ENCODE measurements at regions not wholly inside any gene's neighbourhood (a gene's known extent, or its start where the extent isn't known, plus 50 kb on each side); places are given as distances from the start of the nearest gene placed in this dataset.
"Not testable (repeated sequence)": the region's sequence is repeated elsewhere in the genome, so short reads cannot be mapped to it uniquely, and the experiment has no call there.

DNA sequence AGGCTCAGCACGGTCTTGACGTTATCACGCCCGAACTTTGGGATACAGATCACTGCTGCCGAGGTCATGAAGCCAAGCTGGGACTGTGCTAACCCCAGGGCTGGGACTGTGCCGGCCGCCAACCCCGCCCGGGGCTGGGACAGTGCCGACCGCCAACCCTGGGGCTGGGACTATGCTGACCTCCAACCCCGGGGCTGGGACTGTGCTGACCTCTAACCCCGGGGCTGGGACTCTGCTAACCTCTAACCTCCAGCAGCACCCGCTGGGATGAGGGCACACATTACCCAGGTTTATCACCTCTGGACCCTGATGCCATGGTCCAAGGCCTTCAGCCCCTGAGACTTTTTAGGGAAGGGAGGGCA is 129.7 kb downstream of the IGLL1 start:
- H3K4me3 ChIP-seq (replicated peaks in 1 of 3; ENCODE audit: low read depth in 2 of 3, low read length in 3 of 3), result no peak overlapping the region
- Mint-ChIP-seq H3K9me3 (peaks cover 16 to 26% (median 23%) of the 10 kb centered on the region in 7 donors), H3K36me3 (no peaks in the 10 kb centered on the region), H3K27ac (no peak overlapping the region), H3K27me3 (ENCODE audit: low read depth in 3 of 3) (peaks cover 0 to 2% (median 1%) of the 10 kb centered on the region in 3 donors), H3K4me3 (no peak overlapping the region), H3K4me1 (no peaks in the 10 kb centered on the region)
- H3K79me2 ChIP-seq (ENCODE audit: insufficient read depth, low read length), result no peaks in the 10 kb centered on the region
- no peak for DNase-seq
- intact Hi-C loops (cut with micrococcal nuclease), result no loop called here
- H2AFZ ChIP-seq (ENCODE audit: insufficient read depth, low read depth, low read length, poor library complexity, severe bottlenecking), result no peak overlapping the region
- TF ChIP-seq, protein P1, sequence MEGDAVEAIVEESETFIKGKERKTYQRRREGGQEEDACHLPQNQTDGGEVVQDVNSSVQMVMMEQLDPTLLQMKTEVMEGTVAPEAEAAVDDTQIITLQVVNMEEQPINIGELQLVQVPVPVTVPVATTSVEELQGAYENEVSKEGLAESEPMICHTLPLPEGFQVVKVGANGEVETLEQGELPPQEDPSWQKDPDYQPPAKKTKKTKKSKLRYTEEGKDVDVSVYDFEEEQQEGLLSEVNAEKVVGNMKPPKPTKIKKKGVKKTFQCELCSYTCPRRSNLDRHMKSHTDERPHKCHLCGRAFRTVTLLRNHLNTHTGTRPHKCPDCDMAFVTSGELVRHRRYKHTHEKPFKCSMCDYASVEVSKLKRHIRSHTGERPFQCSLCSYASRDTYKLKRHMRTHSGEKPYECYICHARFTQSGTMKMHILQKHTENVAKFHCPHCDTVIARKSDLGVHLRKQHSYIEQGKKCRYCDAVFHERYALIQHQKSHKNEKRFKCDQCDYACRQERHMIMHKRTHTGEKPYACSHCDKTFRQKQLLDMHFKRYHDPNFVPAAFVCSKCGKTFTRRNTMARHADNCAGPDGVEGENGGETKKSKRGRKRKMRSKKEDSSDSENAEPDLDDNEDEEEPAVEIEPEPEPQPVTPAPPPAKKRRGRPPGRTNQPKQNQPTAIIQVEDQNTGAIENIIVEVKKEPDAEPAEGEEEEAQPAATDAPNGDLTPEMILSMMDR (IDR thresholded peaks at IDR 0.05), result no peak
- H4K20me1 ChIP-seq (ENCODE audit: insufficient read depth, low read length), result no peaks in the 10 kb centered on the region
- H3K36me3 ChIP-seq (replicated peaks in 1 of 2; ENCODE audit: control insufficient read depth in 1 of 2, insufficient read depth in 2 of 2, low read length in 2 of 2), result no peaks in the 10 kb centered on the region
- H3K27me3 ChIP-seq (ENCODE audit: control insufficient read depth in 2 of 2, insufficient read depth in 2 of 2, low read length in 2 of 2), result no peaks in the 10 kb centered on the region
- peaks cover 11 to 29% of the 10 kb centered on the region in 2 donors for H3K9me3 ChIP-seq (replicated peaks in 1 of 2; ENCODE audit: control insufficient read depth in 1 of 2, insufficient read depth in 1 of 2, low read length in 2 of 2)
- 94% methylated on average over 13 of the region's 14 CpGs for WGBS (ENCODE audit: insufficient coverage)
- no peaks in the 10 kb centered on the region for H3K4me1 ChIP-seq (ENCODE audit: control insufficient read depth in 1 of 2, insufficient read depth in 2 of 2, low read length in 2 of 2)
- H3K4me2 ChIP-seq (replicated peaks; ENCODE audit: extremely low read depth, low read length, poor library complexity, severe bottlenecking), result no peak overlapping the region
- H3K27ac ChIP-seq (ENCODE audit: low read depth in 1 of 2, low read length in 2 of 2), result no peak overlapping the region
- H3K9ac ChIP-seq (ENCODE audit: insufficient read depth, low read length, poor library complexity, severe bottlenecking), result no peak overlapping the region

DNA sequence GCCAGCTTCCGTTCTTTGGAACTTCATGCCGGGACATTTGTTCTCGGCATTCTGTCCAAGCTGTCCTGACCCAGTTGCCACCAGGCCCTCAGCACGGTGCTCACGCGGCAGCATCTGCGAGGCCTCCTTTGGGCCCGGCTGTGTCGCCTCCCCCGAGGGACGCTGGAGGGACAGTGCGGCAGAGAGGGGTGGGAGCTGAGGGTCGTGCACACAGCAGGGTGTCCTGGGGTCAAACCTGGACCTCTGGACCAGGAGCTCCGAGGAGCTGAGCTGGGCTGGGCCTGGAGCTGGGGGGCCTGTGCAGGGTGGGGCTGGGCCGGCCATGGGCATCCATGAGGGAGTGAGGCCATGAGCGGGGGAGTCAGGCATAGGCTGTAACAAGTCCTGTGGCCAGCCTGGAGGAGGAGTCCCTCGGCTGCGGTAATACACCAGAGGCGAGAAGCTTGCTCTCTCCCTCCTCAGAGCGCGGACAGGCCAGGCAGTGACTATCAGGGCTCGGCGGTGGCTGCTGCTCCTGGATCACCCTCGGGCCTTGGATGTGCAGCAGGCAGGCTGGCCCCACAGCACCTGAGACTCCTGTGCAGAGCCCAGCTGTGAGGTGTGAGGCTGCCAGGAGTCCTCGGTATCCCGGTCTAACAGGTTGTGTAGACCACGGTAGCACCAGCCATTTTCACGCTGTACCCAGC is 130.2 kb downstream of the IGLL1 start:
- intact Hi-C loops (cut with micrococcal nuclease), result not testable (repeated sequence)

DNA sequence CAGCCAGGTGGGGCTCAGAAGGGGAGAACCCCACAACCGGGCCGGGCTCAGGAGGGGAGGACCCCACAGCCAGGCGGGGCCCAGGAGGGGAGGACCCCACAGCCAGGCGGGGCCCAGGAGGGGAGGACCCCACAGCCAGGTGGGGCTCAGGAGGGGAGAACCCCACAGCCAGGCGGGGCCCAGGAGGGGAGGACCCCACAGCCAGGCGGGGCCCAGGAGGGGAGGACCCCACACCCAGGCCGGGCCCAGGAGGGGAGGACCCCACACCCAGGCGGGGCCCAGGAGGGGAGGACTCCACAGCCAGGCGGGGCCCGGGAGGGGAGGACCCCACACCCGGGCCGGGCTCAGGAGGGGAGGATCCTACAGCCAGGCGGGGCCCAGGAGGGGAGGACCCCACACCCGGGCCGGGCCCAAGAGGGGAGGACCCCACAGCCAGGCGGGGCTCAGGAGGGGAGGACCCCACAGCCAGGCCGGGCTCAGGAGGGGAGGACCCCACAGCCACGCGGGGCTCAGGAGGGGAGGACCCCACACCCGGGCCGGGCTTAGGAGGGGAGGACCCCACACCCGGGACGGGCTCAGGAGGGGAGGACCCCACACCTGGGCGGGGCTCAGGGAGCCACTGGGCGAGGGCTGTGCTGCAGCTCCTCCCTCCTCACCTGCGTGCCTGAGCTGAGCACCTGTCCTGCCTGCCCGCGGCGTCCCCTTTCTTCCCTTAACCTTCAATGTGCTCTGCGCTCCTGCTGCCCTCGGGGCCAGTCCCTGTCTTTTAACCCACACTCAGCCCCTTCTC is 131.4 kb downstream of the IGLL1 start:
- H2AFZ ChIP-seq (ENCODE audit: insufficient read depth, low read depth, low read length, poor library complexity, severe bottlenecking); H3K4me1 ChIP-seq (ENCODE audit: control insufficient read depth in 1 of 2, insufficient read depth in 2 of 2, low read length in 2 of 2); H3K27ac ChIP-seq (ENCODE audit: low read depth in 1 of 2, low read length in 2 of 2); H3K27ac Mint-ChIP-seq; H3K4me3 ChIP-seq (replicated peaks in 1 of 3; ENCODE audit: low read depth in 2 of 3, low read length in 3 of 3); H4K20me1 ChIP-seq (ENCODE audit: insufficient read depth, low read length); H3K27me3 ChIP-seq (ENCODE audit: control insufficient read depth in 2 of 2, insufficient read depth in 2 of 2, low read length in 2 of 2); H3K27me3 Mint-ChIP-seq (ENCODE audit: low read depth in 3 of 3); H3K4me1 Mint-ChIP-seq; H3K36me3 ChIP-seq (replicated peaks in 1 of 2; ENCODE audit: control insufficient read depth in 1 of 2, insufficient read depth in 2 of 2, low read length in 2 of 2); H3K4me3 Mint-ChIP-seq; H3K79me2 ChIP-seq (ENCODE audit: insufficient read depth, low read length); DNase-seq; intact Hi-C loops (cut with micrococcal nuclease); H3K9ac ChIP-seq (ENCODE audit: insufficient read depth, low read length, poor library complexity, severe bottlenecking); H3K4me2 ChIP-seq (replicated peaks; ENCODE audit: extremely low read depth, low read length, poor library complexity, severe bottlenecking); H3K36me3 Mint-ChIP-seq: not testable (repeated sequence)
- WGBS (ENCODE audit: insufficient coverage), result 92% methylated on average over 16 of the region's 31 CpGs
- H3K9me3 Mint-ChIP-seq, result peaks cover 16 to 29% (median 24%) of the 10 kb centered on the region in 7 donors
- H3K9me3 ChIP-seq (replicated peaks in 1 of 2; ENCODE audit: control insufficient read depth in 1 of 2, insufficient read depth in 1 of 2, low read length in 2 of 2), result peaks cover 11 to 29% of the 10 kb centered on the region in 2 donors

More for the DNA sequence above, 130.2 kb downstream of the IGLL1 start:
- H3K4me3 Mint-ChIP-seq; H3K4me2 ChIP-seq (replicated peaks; ENCODE audit: extremely low read depth, low read length, poor library complexity, severe bottlenecking); H2AFZ ChIP-seq (ENCODE audit: insufficient read depth, low read depth, low read length, poor library complexity, severe bottlenecking); H3K27ac Mint-ChIP-seq; H3K4me3 ChIP-seq (replicated peaks in 1 of 3; ENCODE audit: low read depth in 2 of 3, low read length in 3 of 3); H4K20me1 ChIP-seq (ENCODE audit: insufficient read depth, low read length); H3K4me1 Mint-ChIP-seq; H3K36me3 ChIP-seq (replicated peaks in 1 of 2; ENCODE audit: control insufficient read depth in 1 of 2, insufficient read depth in 2 of 2, low read length in 2 of 2); DNase-seq; H3K27me3 Mint-ChIP-seq (ENCODE audit: low read depth in 3 of 3); H3K4me1 ChIP-seq (ENCODE audit: control insufficient read depth in 1 of 2, insufficient read depth in 2 of 2, low read length in 2 of 2); H3K27ac ChIP-seq (ENCODE audit: low read depth in 1 of 2, low read length in 2 of 2); H3K79me2 ChIP-seq (ENCODE audit: insufficient read depth, low read length); H3K9ac ChIP-seq (ENCODE audit: insufficient read depth, low read length, poor library complexity, severe bottlenecking); H3K36me3 Mint-ChIP-seq; H3K27me3 ChIP-seq (ENCODE audit: control insufficient read depth in 2 of 2, insufficient read depth in 2 of 2, low read length in 2 of 2): not testable (repeated sequence)
- H3K9me3 ChIP-seq (replicated peaks in 1 of 2; ENCODE audit: control insufficient read depth in 1 of 2, insufficient read depth in 1 of 2, low read length in 2 of 2), result peaks cover 11 to 29% of the 10 kb centered on the region in 2 donors
- peaks cover 16 to 27% (median 23%) of the 10 kb centered on the region in 7 donors for H3K9me3 Mint-ChIP-seq
- WGBS (ENCODE audit: insufficient coverage), result 96% methylated on average over 18 of the region's 28 CpGs
